ENCODE measurements at regions not wholly inside any gene's neighbourhood (a gene's known extent, or its start where the extent isn't known, plus 50 kb on each side); places are given as distances from the start of the nearest gene placed in this dataset.

GRCh38 chr9:88808019-88808656 lies 183.1 kb upstream of the S1PR3 start:
- DNase-seq (ENCODE audit: insufficient read length, low spot score) (no peak), FAIRE-seq (no peak)
- no peak for TF ChIP-seq PAX5 (IDR thresholded peaks at IDR 0.05; ENCODE audit: insufficient read depth, low read length, severe bottlenecking)
- TF ChIP-seq TAF1 (IDR thresholded peaks at IDR 0.05; ENCODE audit: low read depth, low read length) = no peak
- TF ChIP-seq POLR2AphosphoS5 (IDR thresholded peaks at IDR 0.05; ENCODE audit: low read depth, low read length) = no peak
- TF ChIP-seq POU2F2 (IDR thresholded peaks at IDR 0.05; ENCODE audit: low read depth, low read length) = no peak
- no peak for TF ChIP-seq POLR2A (IDR thresholded peaks at IDR 0.05; ENCODE audit: low read depth, low read length)
- no peak for TF ChIP-seq SPI1 (IDR thresholded peaks at IDR 0.05; ENCODE audit: low read depth, low read length)

GRCh38 chr9:88808761-88809354 lies 182.4 kb upstream of the S1PR3 start:
- TF ChIP-seq POLR2AphosphoS5 (IDR thresholded peaks at IDR 0.05; ENCODE audit: low read depth, low read length) (no peak), POU2F2 (IDR thresholded peaks at IDR 0.05; ENCODE audit: low read depth, low read length) (no peak), SPI1 (IDR thresholded peaks at IDR 0.05; ENCODE audit: low read depth, low read length) (no peak), PAX5 (IDR thresholded peaks at IDR 0.05; ENCODE audit: insufficient read depth, low read length, severe bottlenecking) (no peak), POLR2A (IDR thresholded peaks at IDR 0.05; ENCODE audit: low read depth, low read length) (no peak), TAF1 (IDR thresholded peaks at IDR 0.05; ENCODE audit: low read depth, low read length) (no peak)
- no peak for DNase-seq (ENCODE audit: insufficient read length, low spot score)
- FAIRE-seq = no peak

- TF ChIP-seq TAF1 (IDR thresholded peaks at IDR 0.05; ENCODE audit: low read depth, low read length) (no peak), SPI1 (IDR thresholded peaks at IDR 0.05; ENCODE audit: low read depth, low read length) (no peak), PAX5 (IDR thresholded peaks at IDR 0.05; ENCODE audit: insufficient read depth, low read length, severe bottlenecking) (no peak), POU2F2 (IDR thresholded peaks at IDR 0.05; ENCODE audit: low read depth, low read length) (no peak), POLR2AphosphoS5 (IDR thresholded peaks at IDR 0.05; ENCODE audit: low read depth, low read length) (no peak), POLR2A (IDR thresholded peaks at IDR 0.05; ENCODE audit: low read depth, low read length) (no peak)
- no peak for FAIRE-seq
- no peak for DNase-seq (ENCODE audit: insufficient read length, low spot score)
These were observed 181.7 kb upstream of the S1PR3 start for GRCh38 chr9:88809355-88810161.

- DNase-seq (ENCODE audit: insufficient read length, low spot score) (no peak), FAIRE-seq (no peak)
- TF ChIP-seq POLR2AphosphoS5 (IDR thresholded peaks at IDR 0.05; ENCODE audit: low read depth, low read length) (no peak), SPI1 (IDR thresholded peaks at IDR 0.05; ENCODE audit: low read depth, low read length) (no peak), POLR2A (IDR thresholded peaks at IDR 0.05; ENCODE audit: low read depth, low read length) (no peak), TAF1 (IDR thresholded peaks at IDR 0.05; ENCODE audit: low read depth, low read length) (no peak), POU2F2 (IDR thresholded peaks at IDR 0.05; ENCODE audit: low read depth, low read length) (no peak), PAX5 (IDR thresholded peaks at IDR 0.05; ENCODE audit: insufficient read depth, low read length, severe bottlenecking) (no peak)
These were observed 180.4 kb upstream of the S1PR3 start for GRCh38 chr9:88810826-88811225.

GRCh38 chr9:88811511-88811910 lies 179.8 kb upstream of the S1PR3 start:
- DNase-seq (ENCODE audit: insufficient read length, low spot score) (no peak), FAIRE-seq (no peak)
- TF ChIP-seq TAF1 (IDR thresholded peaks at IDR 0.05; ENCODE audit: low read depth, low read length) = no peak
- no peak for TF ChIP-seq POU2F2 (IDR thresholded peaks at IDR 0.05; ENCODE audit: low read depth, low read length)
- TF ChIP-seq POLR2A (IDR thresholded peaks at IDR 0.05; ENCODE audit: low read depth, low read length) = no peak
- no peak for TF ChIP-seq PAX5 (IDR thresholded peaks at IDR 0.05; ENCODE audit: insufficient read depth, low read length, severe bottlenecking)
- no peak for TF ChIP-seq POLR2AphosphoS5 (IDR thresholded peaks at IDR 0.05; ENCODE audit: low read depth, low read length)
- no peak for TF ChIP-seq SPI1 (IDR thresholded peaks at IDR 0.05; ENCODE audit: low read depth, low read length)

- TF ChIP-seq PAX5 (IDR thresholded peaks at IDR 0.05; ENCODE audit: insufficient read depth, low read length, severe bottlenecking) (no peak), POLR2A (IDR thresholded peaks at IDR 0.05; ENCODE audit: low read depth, low read length) (no peak), POU2F2 (IDR thresholded peaks at IDR 0.05; ENCODE audit: low read depth, low read length) (no peak), POLR2AphosphoS5 (IDR thresholded peaks at IDR 0.05; ENCODE audit: low read depth, low read length) (no peak), SPI1 (IDR thresholded peaks at IDR 0.05; ENCODE audit: low read depth, low read length) (no peak), TAF1 (IDR thresholded peaks at IDR 0.05; ENCODE audit: low read depth, low read length) (no peak)
- DNase-seq (ENCODE audit: insufficient read length, low spot score) = no peak
- no peak for FAIRE-seq
These were observed 178.2 kb upstream of the S1PR3 start for GRCh38 chr9:88812938-88813637.

GRCh38 chr9:88813638-88814209 lies 177.5 kb upstream of the S1PR3 start:
- DNase-seq (ENCODE audit: insufficient read length, low spot score) = no peak
- FAIRE-seq = no peak
- TF ChIP-seq PAX5 (IDR thresholded peaks at IDR 0.05; ENCODE audit: insufficient read depth, low read length, severe bottlenecking) (no peak), TAF1 (IDR thresholded peaks at IDR 0.05; ENCODE audit: low read depth, low read length) (no peak)

GRCh38 chr9:88814577-88814976 lies 176.7 kb upstream of the S1PR3 start:
- no peak for DNase-seq (ENCODE audit: insufficient read length, low spot score)
- TF ChIP-seq PAX5 (IDR thresholded peaks at IDR 0.05; ENCODE audit: insufficient read depth, low read length, severe bottlenecking) (no peak), POLR2A (IDR thresholded peaks at IDR 0.05; ENCODE audit: low read depth, low read length) (no peak), POLR2AphosphoS5 (IDR thresholded peaks at IDR 0.05; ENCODE audit: low read depth, low read length) (no peak), POU2F2 (IDR thresholded peaks at IDR 0.05; ENCODE audit: low read depth, low read length) (no peak), SPI1 (IDR thresholded peaks at IDR 0.05; ENCODE audit: low read depth, low read length) (no peak), TAF1 (IDR thresholded peaks at IDR 0.05; ENCODE audit: low read depth, low read length) (no peak)
- no peak for FAIRE-seq

Measured in GM12891 (cell line).